BE2C (cell line): ENCODE measurements at regions not wholly inside any gene's neighbourhood (a gene's known extent, or its start where the extent isn't known, plus 50 kb on each side); places are given as distances from the start of the nearest gene placed in this dataset.

Source experiments
- DNase-seq: peaks from one replicate; pipeline ENCODE4 v3.0.0-alpha.2; 2020
- H3K27me3 ChIP-seq: fragments of 250-450 bp; sonication (Bioruptor Pico); 2 replicates; pipeline ENCODE4 v1.5.1; 2020; ENCODE audit warnings: mild to moderate bottlenecking
- H3K36me3 ChIP-seq: fragments of 250-450 bp; sonication (Bioruptor Pico); 2 replicates; pipeline ENCODE4 v1.5.1; 2020; ENCODE audit warnings: mild to moderate bottlenecking
- H3K4me1 ChIP-seq: fragments of 250-450 bp; sonication (Bioruptor Pico); 2 replicates; pipeline ENCODE4 v1.5.1; 2020
- H3K4me3 ChIP-seq: 2 replicates; pipeline ENCODE4 v1.5.1; 2011; ENCODE audit warnings: low read depth, low read length
- H3K9me3 ChIP-seq: fragments of 250-450 bp; sonication (Bioruptor Pico); 2 replicates; pipeline ENCODE4 v1.5.1; 2020
- TF ChIP-seq, protein P1 (sequence below): IDR thresholded peaks from 2 replicates; pipeline ENCODE4 v1.5.1; 2012; ENCODE audit warnings: mild to moderate bottlenecking, low read depth, low read length

GRCh38 chr13:39251340-39251739 lies 213.1 kb downstream of the NHLRC3 start:
- H3K4me3 ChIP-seq: no peak overlapping the region
- H3K36me3 ChIP-seq: no peaks in the 10 kb centered on the region
- peaks cover 6% of the 10 kb centered on the region; the same call in 1 of the 2 replicates for H3K4me1 ChIP-seq
- TF ChIP-seq, protein P1, sequence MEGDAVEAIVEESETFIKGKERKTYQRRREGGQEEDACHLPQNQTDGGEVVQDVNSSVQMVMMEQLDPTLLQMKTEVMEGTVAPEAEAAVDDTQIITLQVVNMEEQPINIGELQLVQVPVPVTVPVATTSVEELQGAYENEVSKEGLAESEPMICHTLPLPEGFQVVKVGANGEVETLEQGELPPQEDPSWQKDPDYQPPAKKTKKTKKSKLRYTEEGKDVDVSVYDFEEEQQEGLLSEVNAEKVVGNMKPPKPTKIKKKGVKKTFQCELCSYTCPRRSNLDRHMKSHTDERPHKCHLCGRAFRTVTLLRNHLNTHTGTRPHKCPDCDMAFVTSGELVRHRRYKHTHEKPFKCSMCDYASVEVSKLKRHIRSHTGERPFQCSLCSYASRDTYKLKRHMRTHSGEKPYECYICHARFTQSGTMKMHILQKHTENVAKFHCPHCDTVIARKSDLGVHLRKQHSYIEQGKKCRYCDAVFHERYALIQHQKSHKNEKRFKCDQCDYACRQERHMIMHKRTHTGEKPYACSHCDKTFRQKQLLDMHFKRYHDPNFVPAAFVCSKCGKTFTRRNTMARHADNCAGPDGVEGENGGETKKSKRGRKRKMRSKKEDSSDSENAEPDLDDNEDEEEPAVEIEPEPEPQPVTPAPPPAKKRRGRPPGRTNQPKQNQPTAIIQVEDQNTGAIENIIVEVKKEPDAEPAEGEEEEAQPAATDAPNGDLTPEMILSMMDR: no peak
- DNase-seq: no peak
- H3K27me3 ChIP-seq: no peaks in the 10 kb centered on the region; the same call in 1 of the 2 replicates
- no peaks in the 10 kb centered on the region for H3K9me3 ChIP-seq

DNA sequence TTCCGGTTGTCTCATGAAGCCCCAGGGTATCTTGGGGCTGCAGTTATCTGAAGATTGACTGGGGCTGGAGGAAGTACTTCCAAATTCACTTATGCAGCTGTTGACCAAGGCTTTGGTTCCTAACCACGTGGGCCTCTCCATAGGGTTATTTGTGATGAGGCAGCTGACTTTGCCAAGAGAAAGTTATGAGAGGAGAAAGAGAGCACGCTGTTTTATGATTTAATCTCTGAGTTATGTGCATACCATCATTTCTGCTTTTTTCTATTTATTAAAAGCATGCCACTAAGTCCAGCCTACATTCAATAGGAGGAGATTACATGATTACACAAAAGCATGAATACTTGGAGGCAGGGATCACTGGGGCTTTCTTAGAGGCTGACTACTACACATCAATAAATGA lies 215.5 kb downstream of the NHLRC3 start:
- Histone ChIP-seq H3K36me3 (no peaks in the 10 kb centered on the region), H3K4me1 (peaks cover 6% of the 10 kb centered on the region; the same call in 1 of the 2 replicates), H3K4me3 (no peak overlapping the region), H3K9me3 (no peaks in the 10 kb centered on the region), H3K27me3 (no peaks in the 10 kb centered on the region; the same call in 1 of the 2 replicates)
- no peak for DNase-seq
- TF ChIP-seq, protein P1: no peak

DNA sequence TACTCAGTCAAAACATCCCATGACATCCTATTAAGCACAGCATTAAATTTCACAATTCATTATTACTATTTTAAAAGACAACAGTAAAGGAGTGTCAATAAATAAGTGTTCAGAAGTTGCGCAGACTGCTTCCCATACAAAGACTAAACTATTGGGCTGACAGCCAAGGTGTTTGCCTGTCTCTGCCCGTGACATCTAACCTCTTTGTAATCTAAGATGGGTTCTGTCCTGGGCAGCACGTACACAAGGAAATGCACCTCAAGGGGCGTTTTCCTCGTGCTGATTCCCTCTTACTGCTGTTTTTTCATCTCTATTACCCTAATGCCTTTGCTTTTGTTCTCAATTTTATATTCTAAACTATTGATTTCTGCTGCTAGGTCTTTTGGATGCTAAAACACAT lies 216.3 kb downstream of the NHLRC3 start:
- no peak for DNase-seq
- TF ChIP-seq, protein P1: no peak
- Histone ChIP-seq H3K4me1 (peaks cover 6% of the 10 kb centered on the region; the same call in 1 of the 2 replicates), H3K27me3 (no peaks in the 10 kb centered on the region; the same call in 1 of the 2 replicates), H3K4me3 (no peak overlapping the region), H3K9me3 (no peaks in the 10 kb centered on the region), H3K36me3 (no peaks in the 10 kb centered on the region)

DNA sequence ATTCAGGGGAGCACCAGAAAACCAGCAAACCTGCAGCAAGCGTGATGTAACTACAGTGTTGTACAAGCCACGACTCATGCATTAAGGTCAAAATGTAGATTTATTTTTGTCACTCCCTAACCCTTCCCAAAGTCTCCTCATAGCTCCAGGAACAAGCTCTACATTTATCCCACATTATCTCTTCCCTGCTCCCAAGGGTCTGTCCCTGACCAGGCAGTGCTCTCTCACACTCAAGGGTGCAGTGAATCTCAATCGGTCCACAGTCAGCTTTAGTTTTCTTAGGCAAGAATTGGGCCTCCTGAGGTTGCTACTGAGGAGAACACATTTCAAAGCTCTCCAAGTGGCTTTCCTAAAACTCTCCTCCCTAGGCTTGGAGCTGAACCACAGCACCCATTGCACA lies 219.4 kb downstream of the NHLRC3 start:
- TF ChIP-seq, protein P1: no peak
- Histone ChIP-seq H3K36me3 (no peaks in the 10 kb centered on the region), H3K27me3 (no peaks in the 10 kb centered on the region; the same call in 1 of the 2 replicates), H3K4me1 (peaks cover 6% of the 10 kb centered on the region; the same call in 1 of the 2 replicates), H3K9me3 (no peaks in the 10 kb centered on the region), H3K4me3 (no peak overlapping the region)
- DNase-seq: no peak

GRCh38 chr13:39259371-39260140 lies 221.3 kb downstream of the NHLRC3 start:
- no peaks in the 10 kb centered on the region for H3K36me3 ChIP-seq
- H3K27me3 ChIP-seq: no peaks in the 10 kb centered on the region; the same call in 1 of the 2 replicates
- no peaks in the 10 kb centered on the region for H3K9me3 ChIP-seq
- TF ChIP-seq, protein P1: no peak
- DNase-seq: no peak
- H3K4me3 ChIP-seq: no peak overlapping the region
- H3K4me1 ChIP-seq: no peaks in the 10 kb centered on the region; the same call in 1 of the 2 replicates

DNA sequence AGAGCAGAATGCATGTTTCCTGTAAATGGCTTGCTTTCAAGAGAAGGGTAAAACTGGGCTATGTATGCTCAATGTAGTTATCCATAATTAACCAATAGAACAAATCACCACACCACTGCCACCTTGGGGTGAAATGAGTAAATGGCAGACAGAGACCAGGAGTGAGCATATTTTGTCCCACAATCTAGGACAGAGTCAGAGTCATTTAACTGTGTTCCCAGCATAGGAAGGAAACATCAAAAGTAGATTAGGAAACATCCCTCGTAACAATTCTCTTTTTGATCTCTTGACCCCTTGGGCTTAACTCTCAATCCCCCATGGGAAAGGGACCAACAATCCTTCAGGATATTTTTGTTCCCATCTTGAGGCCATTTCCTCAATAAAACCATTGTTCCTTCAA lies 224.8 kb downstream of the NHLRC3 start:
- Histone ChIP-seq H3K36me3 (no peaks in the 10 kb centered on the region), H3K27me3 (no peaks in the 10 kb centered on the region; the same call in 1 of the 2 replicates), H3K4me1 (no peaks in the 10 kb centered on the region; the same call in 1 of the 2 replicates), H3K9me3 (no peaks in the 10 kb centered on the region), H3K4me3 (no peak overlapping the region)
- TF ChIP-seq, protein P1: peak; percentile 77
- DNase-seq: peak; percentile 53
